ENCODE measurements at regions not wholly inside any gene's neighbourhood (a gene's known extent, or its start where the extent isn't known, plus 50 kb on each side); places are given as distances from the start of the nearest gene placed in this dataset.

GRCh38 chr4:64781737-64782326, 372.6 kb upstream of the TECRL start:
- Histone ChIP-seq H3K27ac (ENCODE audit: low read depth, low read length) (no peak overlapping the region), H3K9me2 (ENCODE audit: insufficient read depth) (no peaks in the 10 kb centered on the region), H3K79me2 (ENCODE audit: insufficient read depth, low read length) (no peaks in the 10 kb centered on the region), H2AFZ (ENCODE audit: low read depth, low read length, poor library complexity, severe bottlenecking) (no peak overlapping the region), H3K4me2 (ENCODE audit: low read length) (no peak overlapping the region), H4K20me1 (ENCODE audit: insufficient read depth) (no peaks in the 10 kb centered on the region), H3K9me3 (ENCODE audit: control insufficient read depth in 1 of 2, insufficient read depth in 1 of 2, low read depth in 1 of 2, low read length in 2 of 2) (peaks cover 0 to 23% of the 10 kb centered on the region in 2 experiments; a peak in 3 of 4 replicates), H3K4me3 (replicated peaks in 1 of 2; ENCODE audit: low read depth in 1 of 2, low read length in 2 of 2) (no peak overlapping the region), H3K27me3 (ENCODE audit: insufficient read depth, low read length) (no peaks in the 10 kb centered on the region), H3K9ac (ENCODE audit: low read length) (no peak overlapping the region), H3K36me3 (ENCODE audit: control insufficient read depth in 1 of 2, insufficient read depth in 2 of 2, low read length in 2 of 2) (no peaks in the 10 kb centered on the region), H3K4me1 (ENCODE audit: control insufficient read depth in 1 of 2, insufficient read depth in 2 of 2, low read length in 2 of 2) (no peaks in the 10 kb centered on the region)
- intact Hi-C loops (cut with micrococcal nuclease), result no loop called here
- no peak for ATAC-seq
- ChIA-PET POLR2A (no interaction called here), CTCF (no interaction called here), RAD21 (ENCODE audit: low non-redundant PET in 1 of 2, low total read pairs in 2 of 2, uncharacterized antibody in 2 of 2, unreplicated experiment in 2 of 2) (no interaction called here)
- TF ChIP-seq RAD21 (IDR thresholded peaks at IDR 0.05; ENCODE audit: low read depth) (peak; percentile 33; the same call in 1 of the 2 replicates), ZNF274 (IDR thresholded peaks at IDR 0.05; ENCODE audit: low read depth, low read length) (no peak), CTCF (IDR thresholded peaks at IDR 0.05 in 2 of 3, conservative IDR thresholded peaks at IDR 0.05 in 1 of 3; ENCODE audit: borderline replicate concordance in 1 of 3, insufficient read depth in 1 of 3, low read depth in 2 of 3, low read length in 2 of 3) (peak in 2 of 3 experiments; percentile 40 to 54; a peak in 3 of 6 replicates)
- no TSS peak for BruUV-seq (replicated peaks)
- no peak for DNase-seq (ENCODE audit: low read depth, low spot score)

GRCh38 chr4:64780664-64781063, 371.4 kb upstream of the TECRL start:
- Histone ChIP-seq H3K9me2 (ENCODE audit: insufficient read depth) (no peaks in the 10 kb centered on the region), H3K9ac (ENCODE audit: low read length) (no peak overlapping the region), H3K4me3 (replicated peaks in 1 of 2; ENCODE audit: low read depth in 1 of 2, low read length in 2 of 2) (no peak overlapping the region), H3K79me2 (ENCODE audit: insufficient read depth, low read length) (no peaks in the 10 kb centered on the region), H3K27me3 (ENCODE audit: insufficient read depth, low read length) (no peaks in the 10 kb centered on the region), H3K4me2 (ENCODE audit: low read length) (no peak overlapping the region), H3K36me3 (ENCODE audit: control insufficient read depth in 1 of 2, insufficient read depth in 2 of 2, low read length in 2 of 2) (no peaks in the 10 kb centered on the region), H2AFZ (ENCODE audit: low read depth, low read length, poor library complexity, severe bottlenecking) (no peak overlapping the region), H3K27ac (ENCODE audit: low read depth, low read length) (no peak overlapping the region), H3K9me3 (ENCODE audit: control insufficient read depth in 1 of 2, insufficient read depth in 1 of 2, low read depth in 1 of 2, low read length in 2 of 2) (peaks cover 5 to 23% of the 10 kb centered on the region in 2 experiments; a peak in 3 of 4 replicates), H4K20me1 (ENCODE audit: insufficient read depth) (no peaks in the 10 kb centered on the region), H3K4me1 (ENCODE audit: control insufficient read depth in 1 of 2, insufficient read depth in 2 of 2, low read length in 2 of 2) (no peaks in the 10 kb centered on the region)
- ChIA-PET RAD21 (ENCODE audit: low non-redundant PET in 1 of 2, low total read pairs in 2 of 2, uncharacterized antibody in 2 of 2, unreplicated experiment in 2 of 2) (no interaction called here), CTCF (no interaction called here), POLR2A (no interaction called here)
- BruUV-seq (replicated peaks), result no TSS peak
- ATAC-seq (no peak), DNase-seq (ENCODE audit: low read depth, low spot score) (no peak)
- no peak for TF ChIP-seq ELF1 (IDR thresholded peaks at IDR 0.05; ENCODE audit: borderline replicate concordance, low read depth)
- TF ChIP-seq CTCF (IDR thresholded peaks at IDR 0.05 in 2 of 3, conservative IDR thresholded peaks at IDR 0.05 in 1 of 3; ENCODE audit: borderline replicate concordance in 1 of 3, insufficient read depth in 1 of 3, low read depth in 2 of 3, low read length in 2 of 3), result no peak
- no peak for TF ChIP-seq POLR2A (IDR thresholded peaks at IDR 0.05; ENCODE audit: borderline replicate concordance, extremely low read depth, insufficient read depth, insufficient read length)
- no peak for TF ChIP-seq CBX3 (IDR thresholded peaks at IDR 0.05; ENCODE audit: low read depth)
- no peak for TF ChIP-seq REST (IDR thresholded peaks at IDR 0.05; ENCODE audit: low read depth)
- TF ChIP-seq ATF3 (IDR thresholded peaks at IDR 0.05), result no peak
- TF ChIP-seq ZNF274 (IDR thresholded peaks at IDR 0.05; ENCODE audit: low read depth, low read length), result no peak
- TF ChIP-seq FOSL1 (IDR thresholded peaks at IDR 0.05; ENCODE audit: low read depth), result no peak
- TF ChIP-seq EZH2 (IDR thresholded peaks at IDR 0.05), result no peak
- TF ChIP-seq CEBPB (IDR thresholded peaks at IDR 0.05; ENCODE audit: low read depth), result no peak
- intact Hi-C loops (cut with micrococcal nuclease), result no loop called here

Data from HCT116 (cell line).